ENCODE measurements at regions not wholly inside any gene's neighbourhood (a gene's known extent, or its start where the extent isn't known, plus 50 kb on each side); places are given as distances from the start of the nearest gene placed in this dataset.

GRCh38 chr6:141212296-141212695 is 920.4 kb upstream of the GJE1 start:
- Histone ChIP-seq H3K36me3 (replicated peaks in 1 of 2) (no peaks in the 10 kb centered on the region), H3K4me1 (replicated peaks in 1 of 2) (no peaks in the 10 kb centered on the region), H3K27ac (no peak overlapping the region), H3K4me3 (no peak overlapping the region), H3K9me3 (replicated peaks in 1 of 3) (no peaks in the 10 kb centered on the region), H3K27me3 (no peaks in the 10 kb centered on the region)
- no peak for TF ChIP-seq POLR2A (IDR thresholded peaks at IDR 0.05)
- TF ChIP-seq CTCF (IDR thresholded peaks at IDR 0.05), result no peak
- intact Hi-C loops (cut with DNase I), result no loop called here
- no peak for DNase-seq
- WGBS, 4 donors, result 33 to 84% (median 54%) methylated on average over 1 of the region's 1 CpG

- intact Hi-C loops (cut with DNase I), result no loop called here
- TF ChIP-seq POLR2A (IDR thresholded peaks at IDR 0.05), result no peak
- TF ChIP-seq CTCF (IDR thresholded peaks at IDR 0.05), result no peak
- DNase-seq, result no peak
- Histone ChIP-seq H3K4me3 (no peak overlapping the region), H3K27ac (no peak overlapping the region), H3K9me3 (replicated peaks in 1 of 3) (no peaks in the 10 kb centered on the region), H3K4me1 (replicated peaks in 1 of 2) (no peaks in the 10 kb centered on the region), H3K36me3 (replicated peaks in 1 of 2) (no peaks in the 10 kb centered on the region), H3K27me3 (no peaks in the 10 kb centered on the region)
- 66 to 79% (median 71%) methylated on average over 3 of the region's 3 CpGs for WGBS, 4 donors
Observed at GRCh38 chr6:141211845-141212244, 920.9 kb upstream of the GJE1 start.

GRCh38 chr6:141210901-141211300 is 921.8 kb upstream of the GJE1 start:
- DNase-seq, result no peak
- TF ChIP-seq POLR2A (IDR thresholded peaks at IDR 0.05) (no peak), CTCF (IDR thresholded peaks at IDR 0.05) (no peak)
- intact Hi-C loops (cut with DNase I), result no loop called here
- no peak overlapping the region for H3K4me3 ChIP-seq
- 0 to 76% (median 41%) methylated on average over 1 of the region's 1 CpG for WGBS, 4 donors
- no peak overlapping the region for H3K27ac ChIP-seq
- no peaks in the 10 kb centered on the region for H3K36me3 ChIP-seq (replicated peaks in 1 of 2)
- no peaks in the 10 kb centered on the region for H3K4me1 ChIP-seq (replicated peaks in 1 of 2)
- no peaks in the 10 kb centered on the region for H3K9me3 ChIP-seq (replicated peaks in 1 of 3)
- H3K27me3 ChIP-seq, result no peaks in the 10 kb centered on the region

- Histone ChIP-seq H3K27ac (no peak overlapping the region), H3K36me3 (replicated peaks in 1 of 2) (no peaks in the 10 kb centered on the region), H3K27me3 (no peaks in the 10 kb centered on the region), H3K4me3 (no peak overlapping the region), H3K9me3 (replicated peaks in 1 of 3) (no peaks in the 10 kb centered on the region), H3K4me1 (replicated peaks in 1 of 2) (no peaks in the 10 kb centered on the region)
- 88 to 91% (median 89%) methylated on average over 4 of the region's 4 CpGs for WGBS, 4 donors
- intact Hi-C loops (cut with DNase I), result no loop called here
- DNase-seq, result no peak
- no peak for TF ChIP-seq CTCF (IDR thresholded peaks at IDR 0.05)
- no peak for TF ChIP-seq POLR2A (IDR thresholded peaks at IDR 0.05)
Observed at GRCh38 chr6:141209890-141210289, 922.8 kb upstream of the GJE1 start.
